ENCODE measurements at regions not wholly inside any gene's neighbourhood (a gene's known extent, or its start where the extent isn't known, plus 50 kb on each side); places are given as distances from the start of the nearest gene placed in this dataset.

DNA sequence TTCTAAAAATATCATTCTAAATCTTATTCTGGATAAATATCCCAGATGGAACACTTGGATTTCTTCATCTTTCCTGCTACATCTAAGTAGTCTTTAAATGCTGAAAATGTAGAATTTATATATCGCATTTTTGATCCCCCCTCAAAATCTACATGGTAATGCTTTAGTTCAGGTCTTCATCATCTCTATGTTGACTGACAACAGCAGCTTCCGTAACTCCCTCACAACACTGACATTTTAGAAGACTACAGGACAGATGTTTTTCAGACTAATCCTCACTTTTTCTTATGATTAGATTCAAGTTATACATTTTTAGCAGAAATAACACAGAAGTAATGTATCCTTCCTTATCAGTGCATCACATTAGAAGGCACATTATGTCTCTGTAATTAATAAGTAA, 336.5 kb downstream of the LMO4 start:
- no peaks in the 10 kb centered on the region for H3K4me1 Mint-ChIP-seq (ENCODE audit: low read depth, unreplicated experiment)
- peaks cover 14% of the 10 kb centered on the region for H3K9me3 Mint-ChIP-seq (ENCODE audit: low read depth, unreplicated experiment)
- H3K27me3 Mint-ChIP-seq (ENCODE audit: unreplicated experiment), result no peaks in the 10 kb centered on the region
- no peak overlapping the region for H3K4me3 Mint-ChIP-seq (ENCODE audit: low read depth, unreplicated experiment)
- no peak for DNase-seq
- TF ChIP-seq, protein P1, sequence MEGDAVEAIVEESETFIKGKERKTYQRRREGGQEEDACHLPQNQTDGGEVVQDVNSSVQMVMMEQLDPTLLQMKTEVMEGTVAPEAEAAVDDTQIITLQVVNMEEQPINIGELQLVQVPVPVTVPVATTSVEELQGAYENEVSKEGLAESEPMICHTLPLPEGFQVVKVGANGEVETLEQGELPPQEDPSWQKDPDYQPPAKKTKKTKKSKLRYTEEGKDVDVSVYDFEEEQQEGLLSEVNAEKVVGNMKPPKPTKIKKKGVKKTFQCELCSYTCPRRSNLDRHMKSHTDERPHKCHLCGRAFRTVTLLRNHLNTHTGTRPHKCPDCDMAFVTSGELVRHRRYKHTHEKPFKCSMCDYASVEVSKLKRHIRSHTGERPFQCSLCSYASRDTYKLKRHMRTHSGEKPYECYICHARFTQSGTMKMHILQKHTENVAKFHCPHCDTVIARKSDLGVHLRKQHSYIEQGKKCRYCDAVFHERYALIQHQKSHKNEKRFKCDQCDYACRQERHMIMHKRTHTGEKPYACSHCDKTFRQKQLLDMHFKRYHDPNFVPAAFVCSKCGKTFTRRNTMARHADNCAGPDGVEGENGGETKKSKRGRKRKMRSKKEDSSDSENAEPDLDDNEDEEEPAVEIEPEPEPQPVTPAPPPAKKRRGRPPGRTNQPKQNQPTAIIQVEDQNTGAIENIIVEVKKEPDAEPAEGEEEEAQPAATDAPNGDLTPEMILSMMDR (IDR thresholded peaks at IDR 0.05; ENCODE audit: unreplicated experiment), result no peak
- no peak overlapping the region for H3K27ac Mint-ChIP-seq (ENCODE audit: unreplicated experiment)
- no TSS peak for BruUV-seq (replicated peaks)
- intact Hi-C loops (cut with micrococcal nuclease; ENCODE audit: unreplicated experiment), result no loop called here
- no peaks in the 10 kb centered on the region for H3K36me3 Mint-ChIP-seq (ENCODE audit: insufficient read depth, unreplicated experiment)
- CTCF ChIA-PET, result no interaction called here

DNA sequence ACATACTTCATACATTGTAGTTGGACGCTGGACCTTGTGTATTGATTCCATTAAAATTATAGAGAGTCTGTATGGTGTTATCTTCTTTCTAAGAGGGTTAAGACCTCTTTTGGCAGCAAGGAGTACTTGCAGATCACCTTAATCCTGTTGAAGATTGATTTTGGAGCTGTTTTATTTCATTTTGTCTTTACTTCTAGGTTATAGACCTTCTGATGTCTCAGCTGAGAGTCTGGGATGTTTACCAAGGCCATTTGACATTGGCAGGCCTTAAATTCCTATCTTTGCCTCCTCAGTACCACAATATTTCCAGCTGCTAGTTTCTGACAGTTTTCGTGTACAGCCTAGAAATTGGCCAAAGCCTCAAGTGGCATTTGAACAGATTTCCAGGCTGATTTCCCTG, 338.0 kb downstream of the LMO4 start:
- Mint-ChIP-seq H3K27me3 (ENCODE audit: unreplicated experiment) (no peaks in the 10 kb centered on the region), H3K4me3 (ENCODE audit: low read depth, unreplicated experiment) (no peak overlapping the region), H3K27ac (ENCODE audit: unreplicated experiment) (no peak overlapping the region), H3K4me1 (ENCODE audit: low read depth, unreplicated experiment) (no peaks in the 10 kb centered on the region), H3K36me3 (ENCODE audit: insufficient read depth, unreplicated experiment) (no peaks in the 10 kb centered on the region), H3K9me3 (ENCODE audit: low read depth, unreplicated experiment) (peaks cover 9% of the 10 kb centered on the region)
- intact Hi-C loops (cut with micrococcal nuclease; ENCODE audit: unreplicated experiment), result no loop called here
- DNase-seq, result no peak
- TF ChIP-seq, protein P1 (IDR thresholded peaks at IDR 0.05; ENCODE audit: unreplicated experiment), result no peak
- no TSS peak for BruUV-seq (replicated peaks)
- CTCF ChIA-PET, result no interaction called here

DNA sequence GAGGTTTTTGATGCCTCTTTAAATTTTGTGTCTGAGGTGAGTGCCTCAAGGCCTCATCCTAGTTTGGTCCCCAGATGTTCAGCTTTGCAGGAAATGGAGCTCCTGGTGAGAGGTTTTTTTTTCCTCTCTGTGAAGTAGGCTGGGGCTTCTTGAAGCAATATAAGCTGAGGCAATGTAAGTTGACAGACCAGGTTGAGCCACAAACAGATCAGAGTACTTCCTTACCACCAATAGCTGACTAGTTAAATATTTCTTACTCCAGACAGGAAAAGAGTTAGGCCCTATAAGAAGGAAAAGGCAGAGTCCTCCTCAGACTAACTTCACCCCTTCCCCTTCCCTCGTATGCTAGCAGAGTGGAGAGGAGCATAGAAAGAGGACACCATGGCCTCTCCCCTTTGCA, 341.0 kb downstream of the LMO4 start:
- Mint-ChIP-seq H3K27ac (ENCODE audit: unreplicated experiment) (no peak overlapping the region), H3K4me3 (ENCODE audit: low read depth, unreplicated experiment) (no peak overlapping the region), H3K4me1 (ENCODE audit: low read depth, unreplicated experiment) (no peaks in the 10 kb centered on the region), H3K36me3 (ENCODE audit: insufficient read depth, unreplicated experiment) (no peaks in the 10 kb centered on the region), H3K9me3 (ENCODE audit: low read depth, unreplicated experiment) (peaks cover 5% of the 10 kb centered on the region), H3K27me3 (ENCODE audit: unreplicated experiment) (no peaks in the 10 kb centered on the region)
- intact Hi-C loops (cut with micrococcal nuclease; ENCODE audit: unreplicated experiment), result no loop called here
- no peak for DNase-seq
- TF ChIP-seq, protein P1 (IDR thresholded peaks at IDR 0.05; ENCODE audit: unreplicated experiment), result no peak
- CTCF ChIA-PET, result interaction anchor here (1.1 kb wide), 1 partner anchor 15 kb away, joined by 5 read pairs; no protein-coding TSS in a partner anchor
- no TSS peak for BruUV-seq (replicated peaks)

DNA sequence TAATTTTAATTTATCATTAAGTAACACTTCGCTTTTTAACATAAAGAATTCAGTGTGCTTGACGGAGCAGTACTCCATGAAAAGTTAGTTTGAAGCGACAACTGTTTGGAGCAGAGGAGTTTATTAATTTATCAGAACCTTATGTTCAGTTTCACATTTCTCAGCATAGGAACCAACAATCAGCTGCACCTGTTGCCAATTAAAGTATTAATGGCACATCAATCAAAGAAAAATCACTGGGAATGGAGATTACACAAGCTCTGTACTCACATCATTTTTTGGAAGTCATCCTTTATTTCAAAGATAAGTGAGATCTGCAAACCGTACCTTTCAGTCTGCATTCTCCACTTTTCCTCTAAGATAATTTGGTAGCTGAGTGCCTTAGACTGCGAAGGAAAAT, 344.6 kb downstream of the LMO4 start:
- no peaks in the 10 kb centered on the region for H3K27me3 Mint-ChIP-seq (ENCODE audit: unreplicated experiment)
- CTCF ChIA-PET, result no interaction called here
- H3K36me3 Mint-ChIP-seq (ENCODE audit: insufficient read depth, unreplicated experiment), result no peaks in the 10 kb centered on the region
- H3K27ac Mint-ChIP-seq (ENCODE audit: unreplicated experiment), result no peak overlapping the region
- BruUV-seq (replicated peaks), result no TSS peak
- H3K4me3 Mint-ChIP-seq (ENCODE audit: low read depth, unreplicated experiment), result no peak overlapping the region
- H3K9me3 Mint-ChIP-seq (ENCODE audit: low read depth, unreplicated experiment), result no peaks in the 10 kb centered on the region
- DNase-seq, result no peak
- intact Hi-C loops (cut with micrococcal nuclease; ENCODE audit: unreplicated experiment), result no loop called here
- TF ChIP-seq, protein P1 (IDR thresholded peaks at IDR 0.05; ENCODE audit: unreplicated experiment), result no peak
- H3K4me1 Mint-ChIP-seq (ENCODE audit: low read depth, unreplicated experiment), result no peaks in the 10 kb centered on the region

DNA sequence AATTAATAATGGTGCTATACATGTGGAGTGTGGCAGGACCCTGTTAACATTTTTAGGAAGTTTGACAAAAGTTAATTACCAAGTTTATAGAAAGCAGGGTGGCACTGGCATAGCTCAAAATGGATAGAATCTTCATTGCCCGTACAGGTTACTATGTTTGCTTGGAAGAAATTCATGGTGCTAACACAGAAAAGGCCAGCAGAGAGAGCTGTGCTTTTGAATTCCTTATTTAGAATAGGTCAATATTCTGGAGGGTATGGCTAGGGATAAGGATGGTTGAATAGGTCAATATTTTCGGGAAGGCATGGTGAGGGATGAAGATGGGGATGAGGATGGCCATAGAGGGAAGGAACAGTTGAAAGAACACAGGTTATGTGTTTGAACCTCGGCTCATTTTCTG, 345.1 kb downstream of the LMO4 start:
- intact Hi-C loops (cut with micrococcal nuclease; ENCODE audit: unreplicated experiment), result no loop called here
- no TSS peak for BruUV-seq (replicated peaks)
- CTCF ChIA-PET, result no interaction called here
- H3K4me1 Mint-ChIP-seq (ENCODE audit: low read depth, unreplicated experiment), result no peaks in the 10 kb centered on the region
- DNase-seq, result no peak
- TF ChIP-seq, protein P1 (IDR thresholded peaks at IDR 0.05; ENCODE audit: unreplicated experiment), result no peak
- H3K27ac Mint-ChIP-seq (ENCODE audit: unreplicated experiment), result no peak overlapping the region
- H3K9me3 Mint-ChIP-seq (ENCODE audit: low read depth, unreplicated experiment), result no peaks in the 10 kb centered on the region
- H3K27me3 Mint-ChIP-seq (ENCODE audit: unreplicated experiment), result no peaks in the 10 kb centered on the region
- H3K4me3 Mint-ChIP-seq (ENCODE audit: low read depth, unreplicated experiment), result no peak overlapping the region
- no peaks in the 10 kb centered on the region for H3K36me3 Mint-ChIP-seq (ENCODE audit: insufficient read depth, unreplicated experiment)
